ENCODE measurements at regions not wholly inside any gene's neighbourhood (a gene's known extent, or its start where the extent isn't known, plus 50 kb on each side); places are given as distances from the start of the nearest gene placed in this dataset.

- no peak overlapping the region for H3K27ac Mint-ChIP-seq (ENCODE audit: unreplicated experiment)
- H3K36me3 Mint-ChIP-seq (ENCODE audit: unreplicated experiment), result peaks cover 14% of the 10 kb centered on the region
- H3K4me3 Mint-ChIP-seq (ENCODE audit: unreplicated experiment), result no peak overlapping the region
- DNase-seq, result no peak
- TF ChIP-seq, protein P1, sequence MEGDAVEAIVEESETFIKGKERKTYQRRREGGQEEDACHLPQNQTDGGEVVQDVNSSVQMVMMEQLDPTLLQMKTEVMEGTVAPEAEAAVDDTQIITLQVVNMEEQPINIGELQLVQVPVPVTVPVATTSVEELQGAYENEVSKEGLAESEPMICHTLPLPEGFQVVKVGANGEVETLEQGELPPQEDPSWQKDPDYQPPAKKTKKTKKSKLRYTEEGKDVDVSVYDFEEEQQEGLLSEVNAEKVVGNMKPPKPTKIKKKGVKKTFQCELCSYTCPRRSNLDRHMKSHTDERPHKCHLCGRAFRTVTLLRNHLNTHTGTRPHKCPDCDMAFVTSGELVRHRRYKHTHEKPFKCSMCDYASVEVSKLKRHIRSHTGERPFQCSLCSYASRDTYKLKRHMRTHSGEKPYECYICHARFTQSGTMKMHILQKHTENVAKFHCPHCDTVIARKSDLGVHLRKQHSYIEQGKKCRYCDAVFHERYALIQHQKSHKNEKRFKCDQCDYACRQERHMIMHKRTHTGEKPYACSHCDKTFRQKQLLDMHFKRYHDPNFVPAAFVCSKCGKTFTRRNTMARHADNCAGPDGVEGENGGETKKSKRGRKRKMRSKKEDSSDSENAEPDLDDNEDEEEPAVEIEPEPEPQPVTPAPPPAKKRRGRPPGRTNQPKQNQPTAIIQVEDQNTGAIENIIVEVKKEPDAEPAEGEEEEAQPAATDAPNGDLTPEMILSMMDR (IDR thresholded peaks at IDR 0.05; ENCODE audit: partially characterized antibody, unreplicated experiment), result no peak
- H3K4me1 Mint-ChIP-seq (ENCODE audit: low read depth, unreplicated experiment), result peaks cover 2% of the 10 kb centered on the region
- no peaks in the 10 kb centered on the region for H3K9me3 Mint-ChIP-seq (ENCODE audit: unreplicated experiment)
- H3K27me3 Mint-ChIP-seq (ENCODE audit: unreplicated experiment), result peaks cover 7% of the 10 kb centered on the region
Observed at GRCh38 chr5:173831196-173831914, 56.8 kb upstream of the CPEB4 start.

DNA sequence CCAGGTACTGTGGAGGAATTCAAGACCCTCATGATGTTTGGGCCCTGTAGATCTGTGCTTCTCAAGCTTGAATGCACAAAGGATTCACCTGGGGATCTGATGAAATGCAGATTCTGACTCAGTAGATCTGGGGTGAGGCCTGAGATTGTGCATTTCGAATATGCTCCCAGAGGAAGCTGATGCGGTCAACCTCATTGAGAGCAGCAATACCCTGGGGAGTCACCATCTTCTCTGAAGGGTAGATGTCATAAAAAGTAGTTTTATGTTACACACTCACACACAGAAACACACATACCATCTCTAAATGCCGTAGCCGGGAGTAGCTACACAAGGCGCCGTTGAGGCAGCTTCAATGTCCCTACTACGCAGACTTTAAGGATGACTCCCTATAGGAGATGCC is 55.8 kb upstream of the CPEB4 start:
- TF ChIP-seq, protein P1 (IDR thresholded peaks at IDR 0.05; ENCODE audit: partially characterized antibody, unreplicated experiment), result no peak
- no peak overlapping the region for H3K27ac Mint-ChIP-seq (ENCODE audit: unreplicated experiment)

GRCh38 chr5:173833196-173833985 is 54.8 kb upstream of the CPEB4 start:
- TF ChIP-seq, protein P1 (IDR thresholded peaks at IDR 0.05; ENCODE audit: partially characterized antibody, unreplicated experiment), result no peak
- H3K4me1 Mint-ChIP-seq (ENCODE audit: low read depth, unreplicated experiment), result no peaks in the 10 kb centered on the region
- peaks cover 2% of the 10 kb centered on the region for H3K27me3 Mint-ChIP-seq (ENCODE audit: unreplicated experiment)
- no peak for DNase-seq
- H3K27ac Mint-ChIP-seq (ENCODE audit: unreplicated experiment), result no peak overlapping the region
- no peaks in the 10 kb centered on the region for H3K9me3 Mint-ChIP-seq (ENCODE audit: unreplicated experiment)
- H3K36me3 Mint-ChIP-seq (ENCODE audit: unreplicated experiment), result peaks cover 3% of the 10 kb centered on the region
- H3K4me3 Mint-ChIP-seq (ENCODE audit: unreplicated experiment), result no peak overlapping the region

More for the DNA sequence above, 55.8 kb upstream of the CPEB4 start:
- no peaks in the 10 kb centered on the region for H3K4me1 Mint-ChIP-seq (ENCODE audit: low read depth, unreplicated experiment)
- H3K4me3 Mint-ChIP-seq (ENCODE audit: unreplicated experiment), result no peak overlapping the region
- peaks cover 2% of the 10 kb centered on the region for H3K27me3 Mint-ChIP-seq (ENCODE audit: unreplicated experiment)
- peaks cover 12% of the 10 kb centered on the region for H3K36me3 Mint-ChIP-seq (ENCODE audit: unreplicated experiment)
- no peak for DNase-seq
- H3K9me3 Mint-ChIP-seq (ENCODE audit: unreplicated experiment), result no peaks in the 10 kb centered on the region

- Mint-ChIP-seq H3K27ac (ENCODE audit: unreplicated experiment) (no peak overlapping the region), H3K27me3 (ENCODE audit: unreplicated experiment) (peaks cover 2% of the 10 kb centered on the region), H3K4me3 (ENCODE audit: unreplicated experiment) (no peak overlapping the region), H3K9me3 (ENCODE audit: unreplicated experiment) (no peaks in the 10 kb centered on the region), H3K4me1 (ENCODE audit: low read depth, unreplicated experiment) (no peaks in the 10 kb centered on the region), H3K36me3 (ENCODE audit: unreplicated experiment) (peaks cover 3% of the 10 kb centered on the region)
- TF ChIP-seq, protein P1 (IDR thresholded peaks at IDR 0.05; ENCODE audit: partially characterized antibody, unreplicated experiment), result no peak
- DNase-seq, result no peak
Observed at GRCh38 chr5:173834071-173834771, 53.9 kb upstream of the CPEB4 start.
